Gastroesophageal sphincter (tissue), 3 donors: ENCODE measurements at regions not wholly inside any gene's neighbourhood (a gene's known extent, or its start where the extent isn't known, plus 50 kb on each side); places are given as distances from the start of the nearest gene placed in this dataset.

Experiments
- CTCF ChIP-seq, 4 experiments: fragments of 200-600 bp in 2 of 4; fragments of 450-650 bp in 2 of 4; sonication (generic) in 1 of 4; IDR thresholded peaks; one replicate each; pipeline ENCODE4 v1.5.1; 2017 to 2019; ENCODE audit warnings: antibody characterized with exemption in 4 of 4, mild to moderate bottlenecking in 2 of 4, moderate library complexity in 2 of 4
- POLR2AphosphoS5 ChIP-seq: sonication (generic); formaldehyde crosslinking; IDR thresholded peaks from one replicate; pipeline ENCODE4 v1.6.1; 2017; ENCODE audit warnings: antibody characterized with exemption

- TF ChIP-seq POLR2AphosphoS5 (no peak), CTCF (IDR thresholded peaks at IDR 0.05) (peak in 2 of 4 experiments; percentile 35 to 39)
These were observed 521.6 kb downstream of the CD83 start for GRCh38 chr6:14638906-14639761.
